Left ventricle myocardium inferior (tissue), 1 donor: ENCODE measurements at regions not wholly inside any gene's neighbourhood (a gene's known extent, or its start where the extent isn't known, plus 50 kb on each side); places are given as distances from the start of the nearest gene placed in this dataset.

ENCODE experiments used
- DNase-seq: peaks from one replicate; pipeline ENCODE4 v3.0.0-alpha.2; 2020
- H3K27ac ChIP-seq: fragments of 200-600 bp; replicated peaks from 2 replicates; pipeline ENCODE4 v1.8.0; 2021
- H3K27me3 ChIP-seq: fragments of 200-600 bp; 2 replicates; pipeline ENCODE4 v1.8.0; 2021; ENCODE audit warnings: low read depth
- H3K36me3 ChIP-seq: fragments of 200-600 bp; 2 replicates; pipeline ENCODE4 v1.8.0; 2021
- H3K4me1 ChIP-seq: fragments of 200-600 bp; 2 replicates; pipeline ENCODE4 v1.8.0; 2021
- H3K4me3 ChIP-seq: fragments of 200-600 bp; 2 replicates; pipeline ENCODE4 v1.8.0; 2021; ENCODE audit warnings: mild to moderate bottlenecking, moderate library complexity
- H3K9me3 ChIP-seq: fragments of 200-600 bp; replicated peaks from 2 replicates; pipeline ENCODE4 v1.8.0; 2021
- CTCF ChIP-seq: fragments of 200-600 bp; IDR thresholded peaks from 2 replicates; pipeline ENCODE4 v1.8.0; 2021; ENCODE audit warnings: antibody characterized with exemption, mild to moderate bottlenecking, borderline replicate concordance
- intact Hi-C: fragments of 100-400 bp; cut with micrococcal nuclease; formaldehyde crosslinking; loops from one replicate; pipeline ENCODE4 v1.11.0; 2022
- donor health status: DM: no; HTN: yes; CAD: no; lungs with severe emphysema.

GRCh38 chr5:111676926-111677415, 80.0 kb downstream of the NREP start:
- TF ChIP-seq CTCF: no peak
- Histone ChIP-seq H3K36me3 (no peaks in the 10 kb centered on the region), H3K27me3 (no peaks in the 10 kb centered on the region), H3K4me3 (no peak overlapping the region), H3K27ac (no peak overlapping the region), H3K9me3 (no peaks in the 10 kb centered on the region), H3K4me1 (peaks cover 23% of the 10 kb centered on the region)
- DNase-seq: no peak
- intact Hi-C loops: no loop called here

GRCh38 chr5:111676466-111676865, 80.5 kb downstream of the NREP start:
- Histone ChIP-seq H3K4me3 (no peak overlapping the region), H3K36me3 (no peaks in the 10 kb centered on the region), H3K9me3 (no peaks in the 10 kb centered on the region), H3K4me1 (peaks cover 18% of the 10 kb centered on the region), H3K27ac (no peak overlapping the region), H3K27me3 (no peaks in the 10 kb centered on the region)
- intact Hi-C loops: no loop called here
- TF ChIP-seq CTCF: no peak
- no peak for DNase-seq

GRCh38 chr5:111675201-111675934, 81.6 kb downstream of the NREP start:
- Histone ChIP-seq H3K9me3 (no peaks in the 10 kb centered on the region), H3K27ac (no peak overlapping the region), H3K4me3 (no peak overlapping the region), H3K4me1 (peaks cover 7% of the 10 kb centered on the region), H3K27me3 (no peaks in the 10 kb centered on the region), H3K36me3 (no peaks in the 10 kb centered on the region)
- no peak for DNase-seq
- TF ChIP-seq CTCF: no peak
- intact Hi-C loops: no loop called here

- no peaks in the 10 kb centered on the region for H3K36me3 ChIP-seq
- peaks cover 4% of the 10 kb centered on the region for H3K4me1 ChIP-seq
- no peak overlapping the region for H3K4me3 ChIP-seq
- H3K27me3 ChIP-seq: no peaks in the 10 kb centered on the region
- no peaks in the 10 kb centered on the region for H3K9me3 ChIP-seq
- no peak overlapping the region for H3K27ac ChIP-seq
- TF ChIP-seq CTCF: no peak
- no peak for DNase-seq
- intact Hi-C loops: no loop called here
Measured at GRCh38 chr5:111673891-111674626, 82.9 kb downstream of the NREP start.

GRCh38 chr5:111672099-111672498, 84.9 kb downstream of the NREP start:
- no peak for DNase-seq
- no peaks in the 10 kb centered on the region for H3K27me3 ChIP-seq
- no peaks in the 10 kb centered on the region for H3K36me3 ChIP-seq
- H3K9me3 ChIP-seq: no peaks in the 10 kb centered on the region
- peaks cover 4% of the 10 kb centered on the region for H3K4me1 ChIP-seq
- intact Hi-C loops: no loop called here
- no peak overlapping the region for H3K27ac ChIP-seq
- no peak overlapping the region for H3K4me3 ChIP-seq
- TF ChIP-seq CTCF: no peak
